Colon (tissue), 2 donors: ENCODE measurements at regions not wholly inside any gene's neighbourhood (a gene's known extent, or its start where the extent isn't known, plus 50 kb on each side); places are given as distances from the start of the nearest gene placed in this dataset.
"Not testable (repeated sequence)": the region's sequence is repeated elsewhere in the genome, so short reads cannot be mapped to it uniquely, and the experiment has no call there.

ENCODE experiments used
- FAIRE-seq: peaks from 2 replicates; lab custom pipeline; 2012; peaks lifted over from hg19 to GRCh38; lab: Jason Lieb, UNC
- donor health status: control.
- donor health status: control.

DNA sequence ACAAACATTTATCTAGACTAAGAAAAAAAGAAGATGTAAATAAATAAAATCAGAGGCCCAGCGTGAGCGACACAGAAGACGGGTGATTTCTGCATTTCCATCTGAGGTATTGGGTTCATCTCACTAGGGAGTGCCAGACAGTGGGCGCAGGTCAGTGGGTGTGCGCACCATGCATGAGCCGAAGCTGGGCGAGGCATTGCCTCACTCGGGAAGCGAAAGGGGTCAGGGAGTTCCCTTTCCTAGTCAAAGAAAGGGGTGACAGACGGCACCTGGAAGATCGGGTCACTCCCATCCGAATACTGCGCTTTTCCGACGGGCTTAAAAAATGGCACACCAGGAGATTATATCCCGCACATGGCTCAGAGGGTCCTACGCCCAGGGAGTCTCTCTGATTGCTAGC is 79.5 kb upstream of the ABCD2 start:
- not testable (repeated sequence) for FAIRE-seq

GRCh38 chr12:39697108-39697507 is 77.5 kb upstream of the ABCD2 start:
- FAIRE-seq: no peak

DNA sequence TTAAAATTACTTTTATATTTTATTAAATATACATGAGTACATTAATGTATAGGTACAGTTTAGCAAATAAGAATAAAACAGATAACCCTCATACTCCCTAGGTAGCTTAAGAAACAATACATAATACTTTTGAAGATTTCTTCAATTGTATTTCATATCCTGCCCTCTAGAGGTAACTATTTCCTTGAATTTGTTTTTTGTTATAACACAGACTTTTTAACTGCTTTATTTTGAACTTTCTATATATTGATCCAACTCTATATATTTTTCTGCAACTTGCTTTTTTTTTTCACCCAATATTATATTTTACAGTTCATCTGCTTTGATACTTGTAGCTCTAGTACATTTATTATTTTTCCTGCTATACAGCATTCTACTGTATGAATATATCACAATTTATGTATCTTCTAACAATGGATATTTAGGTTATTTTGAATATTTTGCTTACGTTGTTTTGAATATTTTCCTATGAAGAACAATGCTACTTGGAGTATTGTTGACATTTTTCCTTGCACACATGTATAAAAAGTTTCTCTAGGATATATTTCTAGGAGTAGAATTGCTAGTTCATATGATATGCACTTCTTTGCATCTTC is 72.8 kb upstream of the ABCD2 start:
- FAIRE-seq: no peak

DNA sequence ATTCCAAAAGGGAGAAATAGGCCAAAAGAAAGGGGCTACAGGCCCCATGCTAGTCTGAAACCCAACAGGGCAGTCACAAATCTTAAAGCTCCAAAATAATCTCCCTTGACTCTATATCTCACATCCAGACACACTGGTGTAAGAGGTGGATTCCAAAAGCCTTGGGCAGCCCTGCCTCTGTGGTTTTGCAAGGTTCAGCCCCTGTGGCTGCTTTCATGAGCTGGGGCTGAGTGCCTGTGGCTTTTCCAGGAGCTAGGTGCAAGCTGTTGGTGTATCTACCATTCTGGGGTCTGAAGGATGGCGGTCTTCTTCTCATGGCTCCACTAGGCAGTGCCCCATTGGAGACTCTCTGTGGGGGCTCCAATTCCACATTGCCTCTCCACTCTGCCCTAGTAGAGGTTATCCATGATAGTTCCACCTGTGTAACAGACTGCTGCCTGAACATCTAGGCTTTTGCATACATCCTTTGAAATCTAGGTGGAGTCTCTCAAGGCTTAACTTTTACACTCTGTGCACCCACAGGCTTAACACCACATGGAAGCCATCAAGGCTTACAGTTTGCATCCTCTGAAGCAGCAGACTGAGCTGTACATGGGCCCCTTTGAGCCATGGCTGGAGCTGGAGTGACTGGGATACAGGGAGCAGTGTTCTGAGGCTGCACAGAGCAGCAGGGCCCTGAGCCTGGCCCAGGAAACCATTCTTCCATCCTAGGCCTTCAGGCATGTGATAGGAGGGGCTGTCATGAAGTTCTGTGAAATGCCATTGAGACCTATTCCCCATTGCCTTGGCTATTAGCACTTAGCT is 66.5 kb upstream of the ABCD2 start:
- no peak for FAIRE-seq

DNA sequence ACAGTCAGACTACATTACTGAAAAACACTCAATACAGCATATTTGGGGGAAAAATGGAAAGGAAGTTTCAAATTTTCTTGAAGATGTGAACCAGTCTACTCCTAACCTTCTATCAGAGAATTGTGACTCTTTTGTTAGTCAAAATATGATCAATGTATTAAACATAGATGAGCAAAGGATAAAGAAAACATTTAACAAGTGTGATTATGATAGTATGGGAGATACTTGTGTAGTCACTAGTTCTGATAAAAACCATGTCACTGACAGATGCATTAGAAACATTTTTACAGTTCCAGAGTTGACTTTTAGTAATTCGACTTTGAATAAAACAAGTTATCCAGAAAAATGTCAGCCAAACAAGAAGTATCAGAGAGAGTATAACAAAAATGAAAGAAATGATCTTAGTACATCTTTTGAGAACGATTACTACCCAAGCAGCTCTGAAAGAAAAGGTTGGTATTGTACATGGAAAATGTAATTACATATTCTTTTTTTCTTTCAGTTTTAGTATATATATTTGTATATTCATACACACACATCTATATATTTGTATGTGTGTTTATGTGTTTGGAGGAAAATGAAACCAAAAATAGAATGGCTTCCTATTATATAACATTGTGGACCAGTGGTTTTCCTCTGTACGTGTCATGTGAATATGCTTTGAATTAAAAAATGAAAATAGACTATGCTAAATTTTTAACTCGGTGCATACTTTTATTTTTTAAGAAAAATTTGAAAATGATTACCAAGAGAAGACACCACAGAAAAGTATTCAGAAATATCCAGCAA is 63.3 kb upstream of the ABCD2 start:
- FAIRE-seq: peak; percentile 83

DNA sequence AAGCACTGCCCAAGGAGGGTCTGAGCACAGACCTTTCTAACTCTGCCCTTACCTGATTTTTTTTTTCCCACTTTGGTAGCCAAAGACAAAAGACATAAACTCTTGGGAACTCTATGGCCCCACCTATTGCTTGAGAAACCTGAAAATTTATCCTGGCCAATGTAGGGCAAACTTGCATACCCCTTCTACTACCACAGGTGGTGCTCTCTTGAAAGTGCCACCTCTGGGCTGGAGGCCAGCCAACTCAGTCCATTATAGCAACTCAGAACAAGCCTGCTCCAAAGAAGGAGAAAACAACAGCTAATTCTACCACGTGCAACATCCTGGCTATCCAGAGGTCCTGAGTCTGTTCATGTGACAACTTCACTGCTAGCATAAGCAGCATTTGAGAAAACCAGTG is 55.7 kb upstream of the ABCD2 start:
- no peak for FAIRE-seq

- FAIRE-seq: no peak
Measured at GRCh38 chr12:39672976-39673375, 53.4 kb upstream of the ABCD2 start.

- no peak for FAIRE-seq
Measured at GRCh38 chr12:39671898-39672875, 52.6 kb upstream of the ABCD2 start.

- not testable (repeated sequence) for FAIRE-seq
Measured at GRCh38 chr12:39669539-39669938, 49.9 kb upstream of the ABCD2 start.
